Activated naive CD4-positive, alpha-beta T cell treated with anti-CD3 and anti-CD28 coated beads, Interleukin-2, amount 50 U/mL, for 24 hours (primary cell): ENCODE measurements at regions not wholly inside any gene's neighbourhood (a gene's known extent, or its start where the extent isn't known, plus 50 kb on each side); places are given as distances from the start of the nearest gene placed in this dataset.
"Not testable (repeated sequence)": the region's sequence is repeated elsewhere in the genome, so short reads cannot be mapped to it uniquely, and the experiment has no call there.

ENCODE experiments used
- H3K27ac Mint-ChIP-seq: one replicate; pipeline ENCODE4 v1.8.0; 2021; ENCODE audit warnings: mild to moderate bottlenecking, mixed read lengths
- H3K27me3 Mint-ChIP-seq: one replicate; pipeline ENCODE4 v1.8.0; 2021; ENCODE audit warnings: mixed read lengths
- H3K36me3 Mint-ChIP-seq: one replicate; pipeline ENCODE4 v1.8.0; 2021; ENCODE audit warnings: mixed read lengths
- H3K4me1 Mint-ChIP-seq: one replicate; pipeline ENCODE4 v1.8.0; 2021; ENCODE audit warnings: mixed read lengths
- H3K4me3 Mint-ChIP-seq: one replicate; pipeline ENCODE4 v1.8.0; 2021; ENCODE audit warnings: mild to moderate bottlenecking, mixed read lengths
- H3K9me3 Mint-ChIP-seq: one replicate; pipeline ENCODE4 v1.8.0; 2021; ENCODE audit warnings: mixed read lengths

- Mint-ChIP-seq H3K27ac (no peak overlapping the region), H3K4me1 (no peaks in the 10 kb centered on the region), H3K36me3 (no peaks in the 10 kb centered on the region), H3K9me3 (peaks cover 7% of the 10 kb centered on the region), H3K4me3 (no peak overlapping the region), H3K27me3 (no peaks in the 10 kb centered on the region)
These were observed 498.4 kb upstream of the UBE2E2 start for GRCh38 chr3:22704571-22705354.

DNA sequence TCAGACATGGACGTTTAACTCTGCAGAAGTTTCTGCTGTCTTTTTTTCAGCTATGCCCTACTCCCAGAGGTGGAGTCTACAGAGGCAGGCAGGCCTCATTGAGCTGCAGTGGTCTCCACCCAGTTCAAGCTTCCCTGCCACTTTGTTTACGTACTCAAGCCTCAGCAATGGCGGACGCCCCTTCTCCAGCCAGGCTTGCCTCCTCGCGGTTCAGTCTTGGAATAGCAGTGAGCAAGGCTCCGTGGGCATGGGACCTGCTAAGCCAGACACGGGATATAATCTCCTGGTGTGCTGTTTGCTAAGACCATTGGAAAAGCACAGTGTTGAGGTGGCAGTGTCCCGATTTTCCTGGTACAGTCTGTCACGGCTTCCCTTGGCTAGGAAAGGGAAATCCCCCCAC lies 496.2 kb upstream of the UBE2E2 start:
- not testable (repeated sequence) for H3K27ac Mint-ChIP-seq, H3K4me1 Mint-ChIP-seq, H3K4me3 Mint-ChIP-seq, H3K9me3 Mint-ChIP-seq, H3K27me3 Mint-ChIP-seq, H3K36me3 Mint-ChIP-seq

DNA sequence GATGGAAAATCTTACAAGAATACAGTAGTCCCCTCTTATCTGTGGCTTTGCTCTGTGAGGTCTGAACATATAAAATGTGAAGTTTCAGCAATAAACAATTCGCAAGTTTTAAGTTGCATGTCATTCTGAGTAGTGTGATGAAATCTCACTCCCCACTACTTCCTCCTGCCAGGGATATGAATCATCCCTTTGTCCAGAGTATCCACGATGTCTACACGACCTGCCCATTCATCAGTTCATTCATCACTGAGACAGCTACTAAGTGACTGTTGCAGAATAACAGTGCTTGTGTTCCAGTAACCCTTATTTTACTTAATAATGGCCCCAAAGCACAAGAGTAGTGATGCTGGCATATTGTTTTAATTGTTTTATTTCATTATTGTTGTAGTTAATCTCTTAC lies 489.2 kb upstream of the UBE2E2 start:
- H3K27ac Mint-ChIP-seq, result no peak overlapping the region
- H3K27me3 Mint-ChIP-seq, result no peaks in the 10 kb centered on the region
- H3K9me3 Mint-ChIP-seq, result peaks cover 5% of the 10 kb centered on the region
- H3K36me3 Mint-ChIP-seq, result no peaks in the 10 kb centered on the region
- H3K4me3 Mint-ChIP-seq, result no peak overlapping the region
- H3K4me1 Mint-ChIP-seq, result no peaks in the 10 kb centered on the region

DNA sequence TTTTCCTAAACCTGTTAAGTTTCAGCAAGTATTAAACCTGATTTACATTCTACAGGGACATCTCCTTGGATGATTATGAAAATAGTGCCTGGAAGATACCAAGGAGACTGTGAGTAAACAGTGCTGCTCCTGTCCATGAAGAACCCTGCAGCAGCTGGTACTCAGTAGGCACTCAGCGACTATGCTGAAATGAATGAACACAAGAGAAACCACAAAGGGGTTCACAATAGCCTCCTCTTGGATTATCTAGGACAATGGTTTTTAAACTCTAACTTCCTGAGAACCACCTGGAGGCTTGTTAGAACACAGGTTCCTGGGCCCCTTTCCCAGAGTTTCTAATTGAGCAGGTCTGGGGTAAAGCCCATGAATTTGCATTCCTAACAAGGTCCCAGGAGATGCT lies 488.4 kb upstream of the UBE2E2 start:
- Mint-ChIP-seq H3K4me1 (no peaks in the 10 kb centered on the region), H3K27ac (no peak overlapping the region), H3K4me3 (no peak overlapping the region), H3K27me3 (no peaks in the 10 kb centered on the region), H3K9me3 (peaks cover 2% of the 10 kb centered on the region), H3K36me3 (no peaks in the 10 kb centered on the region)

GRCh38 chr3:22720596-22720995 lies 482.5 kb upstream of the UBE2E2 start:
- no peak overlapping the region for H3K27ac Mint-ChIP-seq
- H3K4me1 Mint-ChIP-seq, result no peaks in the 10 kb centered on the region
- no peaks in the 10 kb centered on the region for H3K27me3 Mint-ChIP-seq
- H3K4me3 Mint-ChIP-seq, result no peak overlapping the region
- H3K36me3 Mint-ChIP-seq, result no peaks in the 10 kb centered on the region
- H3K9me3 Mint-ChIP-seq, result no peaks in the 10 kb centered on the region

DNA sequence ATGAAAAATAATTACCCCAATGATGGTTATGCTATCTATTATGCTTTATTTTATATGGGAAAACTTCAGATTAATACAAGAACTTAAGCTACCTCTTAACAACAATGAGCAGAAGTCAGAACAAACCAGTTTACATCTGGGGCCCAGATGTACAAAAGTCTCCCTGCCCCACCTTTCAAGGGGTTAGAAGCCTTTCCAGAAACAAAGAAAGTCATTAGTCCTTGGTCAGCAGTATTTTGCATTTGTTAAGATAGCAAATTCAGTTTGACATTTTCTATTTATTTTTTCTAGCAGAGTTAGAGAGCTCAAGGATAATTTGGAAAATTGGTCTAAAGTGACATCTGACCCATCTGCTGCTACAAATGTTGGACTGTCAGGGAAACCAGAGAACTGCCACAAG lies 478.7 kb upstream of the UBE2E2 start:
- Mint-ChIP-seq H3K4me3 (no peak overlapping the region), H3K9me3 (no peaks in the 10 kb centered on the region), H3K27ac (no peak overlapping the region), H3K4me1 (no peaks in the 10 kb centered on the region), H3K27me3 (peaks cover 1% of the 10 kb centered on the region), H3K36me3 (no peaks in the 10 kb centered on the region)

GRCh38 chr3:22728406-22728805 lies 474.7 kb upstream of the UBE2E2 start:
- Mint-ChIP-seq H3K9me3 (peaks cover 7% of the 10 kb centered on the region), H3K27me3 (peaks cover 1% of the 10 kb centered on the region), H3K4me1 (no peaks in the 10 kb centered on the region), H3K27ac (no peak overlapping the region), H3K4me3 (no peak overlapping the region), H3K36me3 (no peaks in the 10 kb centered on the region)

- Mint-ChIP-seq H3K27me3 (peaks cover 1% of the 10 kb centered on the region), H3K9me3 (peaks cover 7% of the 10 kb centered on the region), H3K4me1 (no peaks in the 10 kb centered on the region), H3K36me3 (no peaks in the 10 kb centered on the region), H3K4me3 (no peak overlapping the region), H3K27ac (no peak overlapping the region)
These were observed 473.9 kb upstream of the UBE2E2 start for GRCh38 chr3:22729212-22729611.

DNA sequence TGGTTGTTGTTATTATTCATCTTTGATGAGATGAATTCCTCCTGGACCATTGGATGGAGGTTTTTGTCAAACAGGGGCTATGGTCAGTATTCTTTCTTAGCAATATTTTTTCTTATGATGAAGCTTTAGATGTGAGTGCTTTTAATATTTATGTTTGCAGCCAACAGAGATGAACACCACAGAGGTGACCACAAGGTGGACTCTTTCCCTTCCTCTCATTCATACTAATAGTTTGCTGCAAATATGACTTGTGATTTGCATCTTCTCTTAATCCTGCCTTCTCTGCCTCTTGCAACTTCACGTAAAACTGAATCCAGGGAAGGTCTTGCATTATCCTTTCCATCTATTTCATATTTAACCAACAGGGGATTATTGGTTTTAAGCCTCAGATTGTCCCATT lies 473.1 kb upstream of the UBE2E2 start:
- no peak overlapping the region for H3K4me3 Mint-ChIP-seq
- H3K4me1 Mint-ChIP-seq, result no peaks in the 10 kb centered on the region
- peaks cover 1% of the 10 kb centered on the region for H3K27me3 Mint-ChIP-seq
- H3K36me3 Mint-ChIP-seq, result no peaks in the 10 kb centered on the region
- H3K9me3 Mint-ChIP-seq, result peaks cover 7% of the 10 kb centered on the region
- no peak overlapping the region for H3K27ac Mint-ChIP-seq

- Mint-ChIP-seq H3K4me3 (no peak overlapping the region), H3K27ac (no peak overlapping the region), H3K27me3 (peaks cover 1% of the 10 kb centered on the region), H3K9me3 (peaks cover 7% of the 10 kb centered on the region), H3K36me3 (no peaks in the 10 kb centered on the region), H3K4me1 (no peaks in the 10 kb centered on the region)
These were observed 472.4 kb upstream of the UBE2E2 start for GRCh38 chr3:22730701-22731100.

GRCh38 chr3:22731901-22732300 lies 471.2 kb upstream of the UBE2E2 start:
- H3K4me3 Mint-ChIP-seq, result no peak overlapping the region
- H3K4me1 Mint-ChIP-seq, result no peaks in the 10 kb centered on the region
- peaks cover 1% of the 10 kb centered on the region for H3K27me3 Mint-ChIP-seq
- H3K27ac Mint-ChIP-seq, result no peak overlapping the region
- H3K9me3 Mint-ChIP-seq, result peaks cover 7% of the 10 kb centered on the region
- no peaks in the 10 kb centered on the region for H3K36me3 Mint-ChIP-seq

GRCh38 chr3:22732641-22733040 lies 470.5 kb upstream of the UBE2E2 start:
- Mint-ChIP-seq H3K27me3 (peaks cover 1% of the 10 kb centered on the region), H3K4me3 (no peak overlapping the region), H3K27ac (no peak overlapping the region), H3K9me3 (peaks cover 7% of the 10 kb centered on the region), H3K36me3 (no peaks in the 10 kb centered on the region), H3K4me1 (no peaks in the 10 kb centered on the region)

- Mint-ChIP-seq H3K9me3 (peaks cover 7% of the 10 kb centered on the region), H3K27me3 (no peaks in the 10 kb centered on the region), H3K27ac (no peak overlapping the region), H3K4me3 (no peak overlapping the region), H3K36me3 (no peaks in the 10 kb centered on the region), H3K4me1 (no peaks in the 10 kb centered on the region)
These were observed 468.9 kb upstream of the UBE2E2 start for GRCh38 chr3:22734207-22734606.

- Mint-ChIP-seq H3K36me3 (no peaks in the 10 kb centered on the region), H3K4me1 (no peaks in the 10 kb centered on the region), H3K4me3 (no peak overlapping the region), H3K9me3 (peaks cover 7% of the 10 kb centered on the region), H3K27ac (no peak overlapping the region), H3K27me3 (no peaks in the 10 kb centered on the region)
These were observed 468.4 kb upstream of the UBE2E2 start for GRCh38 chr3:22734756-22735155.

DNA sequence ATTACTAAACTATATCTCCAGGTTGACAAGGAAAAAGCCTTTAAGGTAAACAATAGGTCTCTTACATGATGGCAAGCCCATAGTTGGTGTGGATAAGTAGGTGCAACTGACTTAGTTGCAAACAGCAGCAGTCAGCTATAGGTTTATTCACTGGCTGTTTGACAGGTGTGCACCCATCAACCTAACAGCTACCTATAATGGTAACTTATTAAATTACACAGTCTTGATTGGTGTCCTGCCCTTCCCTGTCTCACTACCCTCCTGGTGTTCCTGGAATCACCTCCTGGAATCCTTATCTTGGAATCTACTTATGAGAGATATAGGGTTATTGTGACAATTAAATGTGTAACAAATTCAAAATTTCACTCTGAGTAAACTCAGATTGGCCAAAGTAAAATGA lies 467.8 kb upstream of the UBE2E2 start:
- H3K36me3 Mint-ChIP-seq, result no peaks in the 10 kb centered on the region
- H3K27me3 Mint-ChIP-seq, result no peaks in the 10 kb centered on the region
- no peak overlapping the region for H3K27ac Mint-ChIP-seq
- H3K9me3 Mint-ChIP-seq, result peaks cover 7% of the 10 kb centered on the region
- H3K4me3 Mint-ChIP-seq, result no peak overlapping the region
- H3K4me1 Mint-ChIP-seq, result no peaks in the 10 kb centered on the region

DNA sequence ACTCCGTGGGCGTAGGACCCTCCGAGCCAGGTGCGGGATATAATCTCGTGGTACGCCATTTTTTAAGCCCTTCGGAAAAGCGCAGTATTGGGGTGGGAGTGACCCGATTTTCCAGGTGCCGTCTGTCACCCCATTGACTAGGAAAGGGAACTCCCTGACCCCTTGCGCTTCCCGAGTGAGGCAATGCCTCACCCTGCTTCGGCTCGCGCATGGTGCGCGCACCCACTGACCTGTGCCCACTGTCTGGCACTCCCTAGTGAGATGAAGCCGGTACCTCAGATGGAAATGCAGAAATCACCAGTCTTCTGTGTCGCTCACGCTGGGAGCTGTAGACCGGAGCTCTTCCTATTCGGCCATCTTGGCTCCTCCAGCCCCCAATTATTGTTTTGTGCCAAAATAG lies 459.7 kb upstream of the UBE2E2 start:
- not testable (repeated sequence) for H3K27me3 Mint-ChIP-seq, H3K4me3 Mint-ChIP-seq, H3K9me3 Mint-ChIP-seq, H3K4me1 Mint-ChIP-seq, H3K36me3 Mint-ChIP-seq, H3K27ac Mint-ChIP-seq

- no peak overlapping the region for H3K4me3 Mint-ChIP-seq
These were observed 457.8 kb upstream of the UBE2E2 start for GRCh38 chr3:22745321-22745720.

More at GRCh38 chr3:22745321-22745720, 457.8 kb upstream of the UBE2E2 start:
- Mint-ChIP-seq H3K9me3 (no peaks in the 10 kb centered on the region), H3K27me3 (no peaks in the 10 kb centered on the region), H3K27ac (no peak overlapping the region), H3K36me3 (no peaks in the 10 kb centered on the region), H3K4me1 (no peaks in the 10 kb centered on the region)
